Fibroblast of villous mesenchyme (primary cell): ENCODE measurements at regions not wholly inside any gene's neighbourhood (a gene's known extent, or its start where the extent isn't known, plus 50 kb on each side); places are given as distances from the start of the nearest gene placed in this dataset.

Source experiments
- DNase-seq: peaks from one replicate; pipeline ENCODE4 v3.0.0-alpha.2; 2010; ENCODE audit warnings: low read depth
- H3K4me3 ChIP-seq: 2 replicates; pipeline ENCODE4 v1.5.1; 2011; ENCODE audit warnings: low read depth, mild to moderate bottlenecking, low read length
- CTCF ChIP-seq: IDR thresholded peaks from 2 replicates; pipeline ENCODE4 v1.5.1; 2012; ENCODE audit warnings: low read depth, mild to moderate bottlenecking, low read length; ENCODE audit not compliant: insufficient read depth

- TF ChIP-seq CTCF: no peak
- no peak for DNase-seq
- H3K4me3 ChIP-seq: no peak overlapping the region
These were observed 351.1 kb upstream of the PLXNA2 start for GRCh38 chr1:208595236-208595635.

- H3K4me3 ChIP-seq: no peak overlapping the region
These were observed 351.6 kb upstream of the PLXNA2 start for GRCh38 chr1:208595745-208596144.

GRCh38 chr1:208597571-208597970 lies 353.4 kb upstream of the PLXNA2 start:
- no peak for DNase-seq
- no peak overlapping the region for H3K4me3 ChIP-seq
- TF ChIP-seq CTCF: no peak

More at GRCh38 chr1:208595745-208596144, 351.6 kb upstream of the PLXNA2 start:
- no peak for TF ChIP-seq CTCF
- peak; percentile 15 for DNase-seq

- DNase-seq: no peak
- TF ChIP-seq CTCF: no peak
- H3K4me3 ChIP-seq: no peak overlapping the region
These were observed 353.8 kb upstream of the PLXNA2 start for GRCh38 chr1:208598021-208598420.

GRCh38 chr1:208599063-208599462 lies 354.9 kb upstream of the PLXNA2 start:
- H3K4me3 ChIP-seq: no peak overlapping the region
- no peak for DNase-seq
- no peak for TF ChIP-seq CTCF

GRCh38 chr1:208600456-208601190 lies 356.4 kb upstream of the PLXNA2 start:
- DNase-seq: no peak
- H3K4me3 ChIP-seq: no peak overlapping the region
- no peak for TF ChIP-seq CTCF

- DNase-seq: no peak
- H3K4me3 ChIP-seq: no peak overlapping the region
- no peak for TF ChIP-seq CTCF
These were observed 357.4 kb upstream of the PLXNA2 start for GRCh38 chr1:208601561-208601960.
